PC-9 (cell line): ENCODE measurements at regions not wholly inside any gene's neighbourhood (a gene's known extent, or its start where the extent isn't known, plus 50 kb on each side); places are given as distances from the start of the nearest gene placed in this dataset.

Experiments
- BruUV-seq: library from RNA; stranded (reverse); fragments of 400-500 nt; replicated peaks from 2 replicates; lab custom pipeline; 2021; lab: Mats Ljungman, UMichigan
- CTCF ChIA-PET: fragments of 300-600 bp; sonication (Branson Sonifier 250); formaldehyde crosslinking; loops from one replicate; lab custom pipeline; 2022; ENCODE audit warnings: antibody characterized with exemption; lab: Charles Lee
- POLR2A ChIA-PET: fragments of 300-600 bp; sonication (Branson Sonifier 250); formaldehyde crosslinking; loops from one replicate; lab custom pipeline; 2022; ENCODE audit warnings: antibody characterized with exemption; ENCODE audit not compliant: unreplicated experiment; lab: Charles Lee
- DNase-seq, 2 experiments: peaks; one replicate each; pipeline versions ENCODE4 v3.0.0 to v3.0.0-alpha.2; 2015 to 2022; ENCODE audit warnings: mixed read lengths in 1 of 2
- H2AFZ ChIP-seq: fragments of 200-600 bp; sonication (generic); 2 replicates; pipeline ENCODE4 v1.8.1; 2017; ENCODE audit warnings: antibody characterized with exemption
- H3F3A ChIP-seq: fragments of 200-600 bp; sonication (generic); 2 replicates; pipeline ENCODE4 v1.8.1; 2017; ENCODE audit warnings: antibody characterized with exemption, mild to moderate bottlenecking, low read depth; ENCODE audit not compliant: insufficient read depth
- H3K27ac ChIP-seq: fragments of 200-600 bp; sonication (generic); 2 replicates; pipeline ENCODE4 v1.6.1; 2016; ENCODE audit warnings: mixed run types
- H3K27me3 ChIP-seq: fragments of 200-600 bp; sonication (generic); 2 replicates; pipeline ENCODE4 v1.6.1; 2016; ENCODE audit warnings: low read depth, mixed run types; ENCODE audit not compliant: insufficient read depth
- H3K36me3 ChIP-seq: fragments of 200-600 bp; sonication (generic); 2 replicates; pipeline ENCODE4 v1.6.1; 2016; ENCODE audit warnings: low read depth, mixed run types
- H3K4me1 ChIP-seq: fragments of 200-600 bp; sonication (generic); replicated peaks from 2 replicates; pipeline ENCODE4 v1.6.1; 2016; ENCODE audit warnings: mixed run types; ENCODE audit not compliant: insufficient read depth
- H3K4me2 ChIP-seq: fragments of 200-600 bp; sonication (generic); 2 replicates; pipeline ENCODE4 v1.6.1; 2017; ENCODE audit warnings: mixed run types
- H3K4me3 ChIP-seq: fragments of 200-600 bp; sonication (generic); 2 replicates; pipeline ENCODE4 v1.6.1; 2016; ENCODE audit warnings: mixed run types
- H3K79me2 ChIP-seq: fragments of 200-600 bp; sonication (generic); 2 replicates; pipeline ENCODE4 v1.6.1; 2017; ENCODE audit warnings: low read depth, mixed run types
- H3K9me2 ChIP-seq: fragments of 200-600 bp; sonication (generic); 2 replicates; pipeline ENCODE4 v1.8.1; 2017; ENCODE audit warnings: mild to moderate bottlenecking; ENCODE audit not compliant: insufficient read depth
- H3K9me3 ChIP-seq: fragments of 200-600 bp; sonication (generic); 2 replicates; pipeline ENCODE4 v1.8.1; 2016; ENCODE audit warnings: low read depth; ENCODE audit not compliant: insufficient read depth
- H4K20me1 ChIP-seq: fragments of 200-600 bp; sonication (generic); 2 replicates; pipeline ENCODE4 v1.8.1; 2017; ENCODE audit not compliant: insufficient read depth
- CTCF ChIP-seq: fragments of 200-600 bp; sonication (generic); conservative IDR thresholded peaks from 2 replicates; pipeline ENCODE4 v1.6.1; 2017; ENCODE audit warnings: mixed run types, antibody characterized with exemption, mild to moderate bottlenecking, moderate library complexity
- EZH2 ChIP-seq: fragments of 200-600 bp; sonication (generic); IDR thresholded peaks from 2 replicates; pipeline ENCODE4 v1.8.0; 2017; ENCODE audit warnings: antibody characterized with exemption, low read depth
- intact Hi-C: fragments of 100-400 bp; cut with micrococcal nuclease; formaldehyde crosslinking; loops from one replicate; pipeline ENCODE4 v1.10.0; 2022; ENCODE audit not compliant: unreplicated experiment

DNA sequence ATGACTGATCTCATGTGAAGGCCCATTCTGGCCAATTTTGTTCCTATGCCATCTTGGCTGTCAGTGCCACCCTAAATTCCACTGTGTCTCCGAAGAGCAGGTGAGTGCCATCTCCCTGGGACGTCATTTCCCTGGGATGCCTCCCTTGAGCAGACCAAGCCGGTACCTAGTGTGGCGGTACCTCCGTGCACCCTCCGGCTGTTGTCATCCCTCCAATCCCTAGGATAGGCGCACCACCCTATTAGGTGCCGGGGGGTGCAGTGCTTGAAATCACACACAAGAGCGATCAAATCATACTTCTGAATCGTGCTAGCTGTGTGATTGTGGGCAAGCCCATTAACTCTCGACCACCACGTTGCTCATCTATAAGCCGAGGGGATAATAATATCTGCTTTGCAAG is 81.8 kb upstream of the GLI2 start:
- peaks cover 24% of the 10 kb centered on the region for H3K9me3 ChIP-seq
- no peak for TF ChIP-seq CTCF
- TF ChIP-seq EZH2 = no peak
- POLR2A ChIA-PET = no interaction called here
- no peaks in the 10 kb centered on the region for H3K4me1 ChIP-seq
- 0 out of 2 replicates have a peak, but pooled peaks cover 2% of the 10 kb centered on the region for H3K27me3 ChIP-seq
- CTCF ChIA-PET = no interaction called here
- no peaks in the 10 kb centered on the region for H3F3A ChIP-seq
- H3K27ac ChIP-seq = no peak overlapping the region
- H3K4me2 ChIP-seq = no peak overlapping the region
- H3K36me3 ChIP-seq = no peaks in the 10 kb centered on the region
- no peaks in the 10 kb centered on the region for H3K9me2 ChIP-seq
- no peak overlapping the region for H2AFZ ChIP-seq
- DNase-seq = no peak
- BruUV-seq = no TSS peak
- H3K4me3 ChIP-seq = no peak overlapping the region
- intact Hi-C loops = no loop called here
- H4K20me1 ChIP-seq = no peaks in the 10 kb centered on the region
- H3K79me2 ChIP-seq = no peaks in the 10 kb centered on the region

- no TSS peak for BruUV-seq
- no peak for DNase-seq
- H3K4me2 ChIP-seq = no peak overlapping the region
- H3K79me2 ChIP-seq = no peaks in the 10 kb centered on the region
- no peaks in the 10 kb centered on the region for H3F3A ChIP-seq
- no peak overlapping the region for H3K4me3 ChIP-seq
- no peaks in the 10 kb centered on the region for H3K4me1 ChIP-seq
- H3K27me3 ChIP-seq = 0 out of 2 replicates have a peak, but pooled peaks cover 4% of the 10 kb centered on the region
- intact Hi-C loops = no loop called here
- H3K9me3 ChIP-seq = peaks cover 24% of the 10 kb centered on the region
- H4K20me1 ChIP-seq = no peaks in the 10 kb centered on the region
- H2AFZ ChIP-seq = no peak overlapping the region
- H3K27ac ChIP-seq = no peak overlapping the region
- CTCF ChIA-PET = no interaction called here
- no peaks in the 10 kb centered on the region for H3K9me2 ChIP-seq
- POLR2A ChIA-PET = no interaction called here
- H3K36me3 ChIP-seq = no peaks in the 10 kb centered on the region
- TF ChIP-seq CTCF (no peak), EZH2 (no peak)
Measured at GRCh38 chr2:120654381-120655134, 81.1 kb upstream of the GLI2 start.

- H3K27ac ChIP-seq = no peak overlapping the region
- no peak overlapping the region for H3K4me3 ChIP-seq
- BruUV-seq = no TSS peak
- TF ChIP-seq CTCF (no peak), EZH2 (no peak)
- H3K9me2 ChIP-seq = no peaks in the 10 kb centered on the region
- DNase-seq = no peak
- 0 out of 2 replicates have a peak, but pooled peaks cover 4% of the 10 kb centered on the region for H3K27me3 ChIP-seq
- no peaks in the 10 kb centered on the region for H3F3A ChIP-seq
- no peak overlapping the region for H2AFZ ChIP-seq
- no peaks in the 10 kb centered on the region for H3K79me2 ChIP-seq
- CTCF ChIA-PET = interaction anchor here (0.6 kb wide), 1 partner anchor 92 kb away, joined by 3 read pairs; no protein-coding TSS in a partner anchor
- intact Hi-C loops = no loop called here
- no peaks in the 10 kb centered on the region for H4K20me1 ChIP-seq
- no peaks in the 10 kb centered on the region for H3K4me1 ChIP-seq
- no peak overlapping the region for H3K4me2 ChIP-seq
- H3K9me3 ChIP-seq = peaks cover 7% of the 10 kb centered on the region; the same call in 1 of the 2 replicates
- no peaks in the 10 kb centered on the region for H3K36me3 ChIP-seq
- POLR2A ChIA-PET = no interaction called here
Measured at GRCh38 chr2:120656273-120656950, 79.3 kb upstream of the GLI2 start.
